GM10266 (cell line): ENCODE measurements at regions not wholly inside any gene's neighbourhood (a gene's known extent, or its start where the extent isn't known, plus 50 kb on each side); places are given as distances from the start of the nearest gene placed in this dataset.

ENCODE experiments used
- DNase-seq: peaks from one replicate; pipeline ENCODE4 v3.0.0; 2012; ENCODE audit errors: extremely low spot score
- CTCF ChIP-seq: IDR thresholded peaks from 2 replicates; pipeline ENCODE4 v1.5.1; 2012; ENCODE audit warnings: mild to moderate bottlenecking, low read depth; ENCODE audit not compliant: control insufficient read depth, insufficient read depth; ENCODE audit errors: missing control alignments

DNA sequence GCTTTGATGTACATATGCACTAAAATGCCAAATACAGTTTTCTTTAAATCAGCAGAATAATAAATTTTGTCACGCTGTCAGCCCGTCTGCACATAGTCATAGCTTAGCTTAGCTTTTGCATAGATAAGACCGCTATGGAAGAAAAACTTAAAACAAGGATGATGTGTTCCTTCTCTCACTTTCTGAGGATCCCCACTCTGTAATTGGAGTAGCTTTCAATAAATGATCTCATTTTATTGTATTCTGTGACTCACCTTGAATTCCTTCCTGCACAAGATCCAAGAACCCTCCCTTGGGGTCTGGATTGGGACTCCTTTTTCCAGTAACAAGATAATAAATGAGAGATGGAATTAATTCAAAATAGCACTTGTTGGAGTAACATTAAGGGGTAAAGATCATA is 186.2 kb downstream of the CDH26 start:
- TF ChIP-seq CTCF, result no peak
- no peak for DNase-seq

DNA sequence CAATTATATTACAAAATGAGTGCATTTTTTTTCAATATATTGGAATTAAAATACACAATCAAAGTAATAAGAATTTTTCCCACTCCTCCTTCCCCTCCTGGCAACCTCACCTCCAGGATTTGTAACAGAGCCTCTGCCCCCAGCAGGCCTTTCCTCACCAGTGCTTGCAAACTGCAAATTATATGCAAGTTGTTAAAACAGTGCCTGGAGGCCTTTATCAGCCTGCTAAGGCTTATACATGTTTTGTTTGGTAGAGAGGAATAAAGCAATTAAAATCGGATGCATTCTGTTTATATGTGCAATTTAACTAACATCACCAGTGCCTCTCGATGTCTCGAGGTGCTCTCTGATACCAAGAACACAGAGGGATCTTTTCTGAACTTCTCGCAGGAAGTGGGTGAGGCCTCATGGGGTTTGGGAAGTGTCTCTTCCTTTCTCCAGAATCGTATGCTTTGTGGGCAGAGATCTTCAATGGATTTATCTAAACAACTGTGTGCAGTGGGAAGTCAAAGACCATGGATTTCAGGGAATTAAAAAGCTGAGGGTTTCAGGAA is 186.8 kb downstream of the CDH26 start:
- DNase-seq, result no peak
- TF ChIP-seq CTCF, result no peak

- TF ChIP-seq CTCF, result no peak
- DNase-seq, result no peak
These were observed 188.8 kb downstream of the CDH26 start for GRCh38 chr20:60147004-60147403.

- no peak for DNase-seq
- no peak for TF ChIP-seq CTCF
These were observed 190.7 kb downstream of the CDH26 start for GRCh38 chr20:60148885-60149284.

GRCh38 chr20:60152792-60153191 is 194.6 kb downstream of the CDH26 start:
- DNase-seq, result no peak
- no peak for TF ChIP-seq CTCF

DNA sequence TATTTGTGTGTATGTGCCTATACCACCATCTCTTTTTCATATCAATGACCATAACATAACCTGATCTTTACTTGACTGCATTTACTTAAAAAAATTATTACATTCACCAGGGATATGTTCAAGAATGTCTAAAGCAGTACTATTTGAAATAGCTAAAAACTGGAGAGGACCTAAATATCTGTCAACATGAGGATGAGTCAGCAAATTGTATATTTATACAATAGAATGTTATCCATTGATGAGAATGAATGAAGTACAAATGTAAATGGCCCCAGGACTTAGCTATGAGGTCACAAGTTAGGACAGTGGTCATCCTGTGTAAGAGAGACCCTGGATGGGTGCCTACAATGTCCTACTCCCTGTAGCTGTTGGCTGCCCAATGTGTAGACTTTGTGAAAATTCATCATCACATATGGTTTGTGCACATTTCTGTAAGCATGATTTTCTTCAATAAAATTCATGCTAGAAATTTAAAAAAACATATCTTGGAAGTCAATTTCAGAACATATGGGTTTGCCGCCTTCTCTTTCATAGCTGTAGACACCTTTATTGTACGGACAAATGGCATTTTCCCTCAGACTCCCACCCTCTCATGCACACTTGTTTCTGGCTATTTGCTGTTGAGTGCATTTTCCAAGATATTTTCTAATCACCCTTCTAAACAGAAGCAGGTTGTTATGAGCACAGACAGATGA is 202.4 kb downstream of the CDH26 start:
- no peak for TF ChIP-seq CTCF
- no peak for DNase-seq

DNA sequence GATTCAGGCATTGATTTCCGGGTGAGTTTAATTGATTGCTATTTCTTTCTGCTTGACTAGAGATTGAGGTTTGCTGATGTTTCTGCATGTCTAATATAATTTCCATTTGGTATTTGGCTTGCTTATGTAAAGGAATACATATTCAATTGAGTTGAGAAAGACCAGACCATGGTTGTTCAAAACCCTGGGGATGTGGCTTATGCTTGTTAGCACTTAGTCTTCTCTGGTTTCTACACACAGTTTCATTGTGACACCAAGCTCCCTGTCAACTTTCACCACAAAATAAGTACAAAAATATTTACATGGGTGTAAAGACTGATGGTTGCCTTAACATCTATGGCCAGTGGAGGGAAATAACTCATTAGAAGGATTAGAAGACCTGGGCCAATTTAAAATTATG is 209.6 kb downstream of the CDH26 start:
- TF ChIP-seq CTCF, result no peak
- DNase-seq, result no peak
